ENCODE measurements at regions not wholly inside any gene's neighbourhood (a gene's known extent, or its start where the extent isn't known, plus 50 kb on each side); places are given as distances from the start of the nearest gene placed in this dataset.

DNA sequence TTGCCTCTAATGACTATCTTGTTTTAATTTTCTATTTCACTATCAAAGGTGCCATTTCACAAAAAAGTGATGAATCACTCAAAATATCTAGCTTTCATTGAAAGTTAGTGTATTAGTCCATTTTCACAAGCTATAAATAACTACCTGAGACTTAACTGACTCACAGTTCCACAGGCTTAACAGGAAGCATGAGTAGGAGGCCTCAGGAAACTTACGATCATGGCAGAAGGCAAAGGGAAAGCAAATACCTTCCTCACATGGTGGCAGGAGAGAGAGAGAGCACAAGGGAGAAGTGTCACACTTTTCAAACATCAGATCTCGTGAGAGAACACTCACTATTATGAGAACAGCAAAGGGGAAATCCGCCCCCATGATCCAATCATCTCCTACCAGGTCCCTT lies 1220.4 kb upstream of the ZEB2 start:
- no peak overlapping the region for H3K18ac ChIP-seq (ENCODE audit: low read depth in 1 of 2, low read length in 2 of 2)
- H2AK5ac ChIP-seq (ENCODE audit: low read length, severe bottlenecking) = no peak overlapping the region
- peak; percentile 39 for DNase-seq
- H3K4me3 ChIP-seq (ENCODE audit: insufficient read depth in 1 of 2, low read depth in 1 of 2, low read length in 2 of 2) = no peak overlapping the region
- no peaks in the 10 kb centered on the region for H3K4me1 ChIP-seq (ENCODE audit: control insufficient read depth, insufficient read depth, low read depth, low read length)
- no peak overlapping the region for H4K8ac ChIP-seq (ENCODE audit: low read length)
- no peak overlapping the region for H3K4me2 ChIP-seq (ENCODE audit: low read length, poor library complexity, severe bottlenecking)
- H3K36me3 ChIP-seq (ENCODE audit: control insufficient read depth in 1 of 2, insufficient read depth in 2 of 2, low read depth in 1 of 2, low read length in 2 of 2) = no peaks in the 10 kb centered on the region
- no peaks in the 10 kb centered on the region for H3K9me3 ChIP-seq (ENCODE audit: control insufficient read depth, low read length)
- no peak overlapping the region for H3K23ac ChIP-seq (ENCODE audit: low read length in 2 of 2)
- H4K91ac ChIP-seq (ENCODE audit: low read length) = no peak overlapping the region
- H3K79me1 ChIP-seq (replicated peaks; ENCODE audit: low read length, poor library complexity, severe bottlenecking) = no peaks in the 10 kb centered on the region
- H3K14ac ChIP-seq (ENCODE audit: low read length in 2 of 2) = no peak overlapping the region
- H2BK15ac ChIP-seq (ENCODE audit: low read depth, poor library complexity, severe bottlenecking) = no peak overlapping the region
- no peak overlapping the region for H2BK120ac ChIP-seq (ENCODE audit: low read depth, low read length)
- H3K27ac ChIP-seq (ENCODE audit: low read length, poor library complexity, severe bottlenecking) = no peak overlapping the region
- no peak overlapping the region for H2BK12ac ChIP-seq (ENCODE audit: low read length in 2 of 2)
- no peak overlapping the region for H2AFZ ChIP-seq (ENCODE audit: low read depth, low read length)
- no peak overlapping the region for H3K9ac ChIP-seq (ENCODE audit: low read length)
- no peak overlapping the region for H3K4ac ChIP-seq (ENCODE audit: low read depth in 1 of 2, low read length in 2 of 2)
- 50% methylated on average over 1 of the region's 3 CpGs for WGBS
- H3K27me3 ChIP-seq (ENCODE audit: control insufficient read depth in 1 of 2, insufficient read depth in 1 of 2, low read length in 2 of 2) = no peaks in the 10 kb centered on the region
- H2BK5ac ChIP-seq (ENCODE audit: low read depth, low read length, poor library complexity, severe bottlenecking) = no peak overlapping the region

DNA sequence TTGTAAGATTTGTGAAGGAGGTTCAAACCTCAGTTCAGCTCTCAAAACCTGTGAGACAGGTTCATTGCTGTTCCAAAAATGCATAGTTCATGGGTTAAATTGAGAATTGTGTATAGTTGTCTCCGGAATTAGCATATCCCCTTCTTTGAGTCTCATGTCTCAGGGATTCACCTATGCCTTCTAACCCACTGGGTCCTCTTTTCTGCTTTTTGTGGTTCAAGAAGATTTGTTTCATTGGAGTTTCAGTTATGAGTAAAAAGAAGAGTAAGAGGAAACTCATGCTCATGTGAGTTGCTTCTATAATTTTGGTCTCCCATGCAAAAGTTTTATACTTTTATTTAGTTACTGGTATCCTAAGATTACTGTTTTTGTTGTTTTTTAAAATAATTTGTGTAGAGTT lies 1219.8 kb upstream of the ZEB2 start:
- Histone ChIP-seq H2AK5ac (ENCODE audit: low read length, severe bottlenecking) (no peak overlapping the region), H3K23ac (ENCODE audit: low read length in 2 of 2) (no peak overlapping the region), H3K27me3 (ENCODE audit: control insufficient read depth in 1 of 2, insufficient read depth in 1 of 2, low read length in 2 of 2) (no peaks in the 10 kb centered on the region), H4K91ac (ENCODE audit: low read length) (no peak overlapping the region), H2BK120ac (ENCODE audit: low read depth, low read length) (no peak overlapping the region), H3K4me1 (ENCODE audit: control insufficient read depth, insufficient read depth, low read depth, low read length) (no peaks in the 10 kb centered on the region), H3K79me1 (replicated peaks; ENCODE audit: low read length, poor library complexity, severe bottlenecking) (no peaks in the 10 kb centered on the region), H3K27ac (ENCODE audit: low read length, poor library complexity, severe bottlenecking) (no peak overlapping the region), H3K4me3 (ENCODE audit: insufficient read depth in 1 of 2, low read depth in 1 of 2, low read length in 2 of 2) (no peak overlapping the region), H2BK15ac (ENCODE audit: low read depth, poor library complexity, severe bottlenecking) (no peak overlapping the region), H3K18ac (ENCODE audit: low read depth in 1 of 2, low read length in 2 of 2) (no peak overlapping the region), H3K4me2 (ENCODE audit: low read length, poor library complexity, severe bottlenecking) (no peak overlapping the region), H2AFZ (ENCODE audit: low read depth, low read length) (no peak overlapping the region), H2BK12ac (ENCODE audit: low read length in 2 of 2) (no peak overlapping the region), H2BK5ac (ENCODE audit: low read depth, low read length, poor library complexity, severe bottlenecking) (no peak overlapping the region), H4K8ac (ENCODE audit: low read length) (no peak overlapping the region), H3K4ac (ENCODE audit: low read depth in 1 of 2, low read length in 2 of 2) (no peak overlapping the region), H3K36me3 (ENCODE audit: control insufficient read depth in 1 of 2, insufficient read depth in 2 of 2, low read depth in 1 of 2, low read length in 2 of 2) (no peaks in the 10 kb centered on the region), H3K9me3 (ENCODE audit: control insufficient read depth, low read length) (no peaks in the 10 kb centered on the region), H3K9ac (ENCODE audit: low read length) (no peak overlapping the region), H3K14ac (ENCODE audit: low read length in 2 of 2) (no peak overlapping the region)
- no CpG with 5 or more reads among the region's 1 CpG for WGBS
- DNase-seq = no peak

DNA sequence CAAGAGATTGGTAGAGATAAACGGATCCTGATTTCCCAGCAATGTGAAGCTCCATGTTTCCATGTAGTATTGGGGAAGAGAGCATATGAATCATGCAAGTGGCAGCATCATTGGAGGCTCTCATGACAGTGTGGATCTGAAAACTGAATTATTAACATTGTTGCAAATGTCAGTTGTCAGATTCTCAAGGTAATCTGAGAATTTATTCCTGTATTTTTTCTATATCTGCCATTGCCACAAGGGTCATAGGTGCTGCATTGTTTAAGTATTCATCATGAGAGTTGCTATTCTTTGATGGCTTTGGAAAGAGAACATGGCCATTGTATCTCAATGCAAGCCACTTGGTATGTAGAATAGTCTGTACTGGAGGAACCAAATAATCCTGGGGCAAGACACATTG lies 1217.0 kb upstream of the ZEB2 start:
- Histone ChIP-seq H3K27me3 (ENCODE audit: control insufficient read depth in 1 of 2, insufficient read depth in 1 of 2, low read length in 2 of 2) (no peaks in the 10 kb centered on the region), H3K23ac (ENCODE audit: low read length in 2 of 2) (no peak overlapping the region), H3K4me3 (ENCODE audit: insufficient read depth in 1 of 2, low read depth in 1 of 2, low read length in 2 of 2) (no peak overlapping the region), H3K4me1 (ENCODE audit: control insufficient read depth, insufficient read depth, low read depth, low read length) (no peaks in the 10 kb centered on the region), H2BK12ac (ENCODE audit: low read length in 2 of 2) (no peak overlapping the region), H3K14ac (ENCODE audit: low read length in 2 of 2) (no peak overlapping the region), H3K4ac (ENCODE audit: low read depth in 1 of 2, low read length in 2 of 2) (no peak overlapping the region), H4K91ac (ENCODE audit: low read length) (no peak overlapping the region), H3K4me2 (ENCODE audit: low read length, poor library complexity, severe bottlenecking) (no peak overlapping the region), H2BK120ac (ENCODE audit: low read depth, low read length) (no peak overlapping the region), H4K8ac (ENCODE audit: low read length) (no peak overlapping the region), H3K9me3 (ENCODE audit: control insufficient read depth, low read length) (no peaks in the 10 kb centered on the region), H3K36me3 (ENCODE audit: control insufficient read depth in 1 of 2, insufficient read depth in 2 of 2, low read depth in 1 of 2, low read length in 2 of 2) (no peaks in the 10 kb centered on the region), H2AFZ (ENCODE audit: low read depth, low read length) (no peak overlapping the region), H3K27ac (ENCODE audit: low read length, poor library complexity, severe bottlenecking) (no peak overlapping the region), H2BK15ac (ENCODE audit: low read depth, poor library complexity, severe bottlenecking) (no peak overlapping the region), H3K9ac (ENCODE audit: low read length) (no peak overlapping the region), H2AK5ac (ENCODE audit: low read length, severe bottlenecking) (no peak overlapping the region), H3K79me1 (replicated peaks; ENCODE audit: low read length, poor library complexity, severe bottlenecking) (no peaks in the 10 kb centered on the region), H2BK5ac (ENCODE audit: low read depth, low read length, poor library complexity, severe bottlenecking) (no peak overlapping the region), H3K18ac (ENCODE audit: low read depth in 1 of 2, low read length in 2 of 2) (no peak overlapping the region)
- 97% methylated on average over 1 of the region's 1 CpG for WGBS
- DNase-seq = no peak

DNA sequence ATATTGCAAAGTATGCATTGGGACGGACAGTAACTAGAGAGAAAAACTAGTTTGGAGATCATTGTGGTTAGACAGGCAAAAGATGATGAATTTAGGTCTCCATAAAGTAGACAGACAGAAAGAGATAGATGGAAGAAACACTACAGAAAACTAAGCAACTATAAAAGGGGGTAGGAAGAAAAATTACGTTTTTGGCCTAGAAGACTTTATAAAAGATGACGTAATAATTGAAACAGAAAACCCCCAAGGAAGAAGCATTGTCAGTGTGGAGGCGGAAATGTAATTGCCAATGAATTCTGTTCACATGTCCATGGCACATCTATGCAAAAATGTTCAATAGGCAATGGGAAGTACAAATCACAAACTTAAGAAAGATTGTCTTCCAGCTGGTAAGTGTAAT lies 1211.5 kb upstream of the ZEB2 start:
- 98% methylated on average over 4 of the region's 4 CpGs for WGBS
- no peak for DNase-seq

More for the DNA sequence above, 1211.5 kb upstream of the ZEB2 start:
- H3K23ac ChIP-seq (ENCODE audit: low read length in 2 of 2) = no peak overlapping the region
- no peak overlapping the region for H2BK15ac ChIP-seq (ENCODE audit: low read depth, poor library complexity, severe bottlenecking)
- no peak overlapping the region for H2BK12ac ChIP-seq (ENCODE audit: low read length in 2 of 2)
- no peak overlapping the region for H4K91ac ChIP-seq (ENCODE audit: low read length)
- H4K8ac ChIP-seq (ENCODE audit: low read length) = no peak overlapping the region
- H2BK120ac ChIP-seq (ENCODE audit: low read depth, low read length) = no peak overlapping the region
- H2AFZ ChIP-seq (ENCODE audit: low read depth, low read length) = no peak overlapping the region
- no peaks in the 10 kb centered on the region for H3K79me1 ChIP-seq (replicated peaks; ENCODE audit: low read length, poor library complexity, severe bottlenecking)
- no peaks in the 10 kb centered on the region for H3K4me1 ChIP-seq (ENCODE audit: control insufficient read depth, insufficient read depth, low read depth, low read length)
- no peak overlapping the region for H2AK5ac ChIP-seq (ENCODE audit: low read length, severe bottlenecking)
- no peak overlapping the region for H3K9ac ChIP-seq (ENCODE audit: low read length)
- no peak overlapping the region for H3K14ac ChIP-seq (ENCODE audit: low read length in 2 of 2)
- no peak overlapping the region for H3K4ac ChIP-seq (ENCODE audit: low read depth in 1 of 2, low read length in 2 of 2)
- H3K27me3 ChIP-seq (ENCODE audit: control insufficient read depth in 1 of 2, insufficient read depth in 1 of 2, low read length in 2 of 2) = no peaks in the 10 kb centered on the region
- no peak overlapping the region for H3K18ac ChIP-seq (ENCODE audit: low read depth in 1 of 2, low read length in 2 of 2)
- H3K4me2 ChIP-seq (ENCODE audit: low read length, poor library complexity, severe bottlenecking) = no peak overlapping the region
- H3K36me3 ChIP-seq (ENCODE audit: control insufficient read depth in 1 of 2, insufficient read depth in 2 of 2, low read depth in 1 of 2, low read length in 2 of 2) = no peaks in the 10 kb centered on the region
- H3K9me3 ChIP-seq (ENCODE audit: control insufficient read depth, low read length) = no peaks in the 10 kb centered on the region
- no peak overlapping the region for H3K27ac ChIP-seq (ENCODE audit: low read length, poor library complexity, severe bottlenecking)
- no peak overlapping the region for H2BK5ac ChIP-seq (ENCODE audit: low read depth, low read length, poor library complexity, severe bottlenecking)
- H3K4me3 ChIP-seq (ENCODE audit: insufficient read depth in 1 of 2, low read depth in 1 of 2, low read length in 2 of 2) = no peak overlapping the region
